DND-41 (cell line): ENCODE measurements at regions not wholly inside any gene's neighbourhood (a gene's known extent, or its start where the extent isn't known, plus 50 kb on each side); places are given as distances from the start of the nearest gene placed in this dataset.
"Not testable (repeated sequence)": the region's sequence is repeated elsewhere in the genome, so short reads cannot be mapped to it uniquely, and the experiment has no call there.

Source experiments
- ATAC-seq: fragments of 200-7000 bp; cut with Tn5 transposase; 3 replicates; pipeline ENCODE4 v1.9.1; 2021; ENCODE audit warnings: low read depth; ENCODE audit not compliant: insufficient read depth
- DNase-seq: peaks from one replicate; pipeline ENCODE4 v3.0.0-alpha.2; 2020
- H2AFZ ChIP-seq: 2 replicates; pipeline ENCODE4 v1.6.0; 2012; ENCODE audit warnings: low read depth, low read length
- H3K27ac ChIP-seq: 2 replicates; pipeline ENCODE4 v1.5.1; 2012; ENCODE audit warnings: low read length, inconsistent platforms
- H3K27me3 ChIP-seq: fragments of 200-600 bp; sonication (generic); 2 replicates; pipeline ENCODE4 v1.6.0; 2012; ENCODE audit warnings: low read length, mild to moderate bottlenecking, inconsistent platforms; ENCODE audit not compliant: insufficient read depth, poor library complexity
- H3K36me3 ChIP-seq: 2 replicates; pipeline ENCODE4 v1.5.1; 2012; ENCODE audit warnings: low read length, inconsistent platforms; ENCODE audit not compliant: insufficient read depth
- H3K4me1 ChIP-seq: 2 replicates; pipeline ENCODE4 v1.5.1; 2012; ENCODE audit warnings: mild to moderate bottlenecking, low read length; ENCODE audit not compliant: insufficient read depth
- H3K4me2 ChIP-seq: 2 replicates; pipeline ENCODE4 v1.6.0; 2012; ENCODE audit warnings: mild to moderate bottlenecking, moderate library complexity, low read length, inconsistent platforms; ENCODE audit not compliant: insufficient read depth
- H3K4me3 ChIP-seq, 2 experiments: fragments of 200-600 bp in 1 of 2; shearing (Covaris generic) in 1 of 2; 2 replicates each; pipeline ENCODE4 v1.5.1; 2012 to 2016; ENCODE audit warnings: inconsistent platforms in 2 of 2, low read length in 2 of 2, mild to moderate bottlenecking in 2 of 2, low read depth in 1 of 2, moderate library complexity in 1 of 2
- H3K79me2 ChIP-seq: 2 replicates; pipeline ENCODE4 v1.6.0; 2012; ENCODE audit warnings: low read length, inconsistent platforms; ENCODE audit not compliant: insufficient read depth
- H3K9ac ChIP-seq: 2 replicates; pipeline ENCODE4 v1.6.0; 2012; ENCODE audit warnings: low read depth, mild to moderate bottlenecking, inconsistent platforms, low read length, moderate library complexity
- H3K9me3 ChIP-seq: 2 replicates; pipeline ENCODE4 v1.5.1; 2012; ENCODE audit warnings: low read length, moderate library complexity, mild to moderate bottlenecking, inconsistent platforms; ENCODE audit not compliant: insufficient read depth, severe bottlenecking
- H4K20me1 ChIP-seq: 2 replicates; pipeline ENCODE4 v1.6.0; 2012; ENCODE audit warnings: low read length; ENCODE audit not compliant: insufficient read depth
- EZH2 ChIP-seq: IDR thresholded peaks from 3 replicates; pipeline ENCODE4 v1.6.1; 2012; ENCODE audit warnings: borderline replicate concordance, low read depth, mild to moderate bottlenecking, moderate library complexity, low read length, inconsistent platforms; ENCODE audit not compliant: severe bottlenecking
- TF ChIP-seq, protein P1 (sequence below): IDR thresholded peaks from 2 replicates; pipeline ENCODE4 v1.5.1; 2012; ENCODE audit warnings: borderline replicate concordance, low read length, moderate library complexity, mild to moderate bottlenecking; ENCODE audit not compliant: poor library complexity, severe bottlenecking; ENCODE audit errors: extremely low read depth

- Histone ChIP-seq H3K9me3 (no peaks in the 10 kb centered on the region), H3K9ac (no peak overlapping the region), H3K36me3 (no peaks in the 10 kb centered on the region), H2AFZ (no peak overlapping the region), H4K20me1 (no peaks in the 10 kb centered on the region), H3K4me1 (no peaks in the 10 kb centered on the region), H3K27ac (no peak overlapping the region), H3K4me3 (no peak overlapping the region), H3K4me2 (no peak overlapping the region), H3K27me3 (no peaks in the 10 kb centered on the region), H3K79me2 (no peaks in the 10 kb centered on the region)
- no peak for DNase-seq
- no peak for TF ChIP-seq EZH2
- TF ChIP-seq, protein P1, sequence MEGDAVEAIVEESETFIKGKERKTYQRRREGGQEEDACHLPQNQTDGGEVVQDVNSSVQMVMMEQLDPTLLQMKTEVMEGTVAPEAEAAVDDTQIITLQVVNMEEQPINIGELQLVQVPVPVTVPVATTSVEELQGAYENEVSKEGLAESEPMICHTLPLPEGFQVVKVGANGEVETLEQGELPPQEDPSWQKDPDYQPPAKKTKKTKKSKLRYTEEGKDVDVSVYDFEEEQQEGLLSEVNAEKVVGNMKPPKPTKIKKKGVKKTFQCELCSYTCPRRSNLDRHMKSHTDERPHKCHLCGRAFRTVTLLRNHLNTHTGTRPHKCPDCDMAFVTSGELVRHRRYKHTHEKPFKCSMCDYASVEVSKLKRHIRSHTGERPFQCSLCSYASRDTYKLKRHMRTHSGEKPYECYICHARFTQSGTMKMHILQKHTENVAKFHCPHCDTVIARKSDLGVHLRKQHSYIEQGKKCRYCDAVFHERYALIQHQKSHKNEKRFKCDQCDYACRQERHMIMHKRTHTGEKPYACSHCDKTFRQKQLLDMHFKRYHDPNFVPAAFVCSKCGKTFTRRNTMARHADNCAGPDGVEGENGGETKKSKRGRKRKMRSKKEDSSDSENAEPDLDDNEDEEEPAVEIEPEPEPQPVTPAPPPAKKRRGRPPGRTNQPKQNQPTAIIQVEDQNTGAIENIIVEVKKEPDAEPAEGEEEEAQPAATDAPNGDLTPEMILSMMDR = no peak
- no peak for ATAC-seq
These were observed 114.7 kb upstream of the IGLL5 start for GRCh38 chr22:22772883-22773282.

- DNase-seq (no peak), ATAC-seq (no peak)
- H3K9ac ChIP-seq = no peak overlapping the region
- H3K27me3 ChIP-seq = no peaks in the 10 kb centered on the region
- H3K36me3 ChIP-seq = no peaks in the 10 kb centered on the region
- H4K20me1 ChIP-seq = no peaks in the 10 kb centered on the region
- H3K4me1 ChIP-seq = no peaks in the 10 kb centered on the region
- no peak overlapping the region for H3K27ac ChIP-seq
- TF ChIP-seq EZH2 = no peak
- TF ChIP-seq, protein P1 = no peak
- H2AFZ ChIP-seq = no peak overlapping the region
- no peak overlapping the region for H3K4me3 ChIP-seq
- no peaks in the 10 kb centered on the region for H3K79me2 ChIP-seq
- no peak overlapping the region for H3K4me2 ChIP-seq
- H3K9me3 ChIP-seq = no peaks in the 10 kb centered on the region
These were observed 114.2 kb upstream of the IGLL5 start for GRCh38 chr22:22773427-22773826.

DNA sequence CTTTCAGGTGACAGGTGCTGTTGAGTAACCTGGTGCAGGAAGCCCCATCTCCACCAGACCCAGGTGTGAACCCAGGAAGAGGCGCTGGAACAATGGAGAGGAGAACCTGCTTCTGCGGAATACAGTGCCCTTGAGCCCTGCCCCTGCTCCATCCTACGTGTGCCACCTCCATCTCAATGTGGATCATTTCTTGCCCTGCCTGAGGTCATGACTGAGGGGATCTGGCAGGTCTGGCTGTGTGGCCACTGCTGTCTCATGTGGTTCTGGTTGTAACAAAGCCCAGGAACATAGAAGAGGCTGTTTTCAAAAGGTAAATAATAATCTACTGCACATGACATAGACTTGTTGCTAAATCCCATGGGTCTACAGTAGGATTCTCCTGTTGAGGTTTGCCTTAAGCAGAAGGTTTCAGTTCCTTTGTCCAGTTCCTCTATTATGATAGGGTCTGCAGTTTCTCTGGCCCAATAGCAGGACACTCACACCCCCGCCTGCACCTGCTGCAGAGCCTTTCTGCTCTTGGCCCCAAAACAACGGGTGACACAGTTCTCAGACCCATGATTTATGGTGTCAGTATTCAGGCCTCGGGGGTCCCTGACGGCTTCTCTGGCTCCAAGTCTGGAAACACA lies 113.5 kb upstream of the IGLL5 start:
- Histone ChIP-seq H3K79me2 (no peaks in the 10 kb centered on the region), H3K4me1 (no peaks in the 10 kb centered on the region), H3K9ac (no peak overlapping the region), H3K9me3 (no peaks in the 10 kb centered on the region), H3K4me3 (no peak overlapping the region), H3K36me3 (no peaks in the 10 kb centered on the region), H3K4me2 (no peak overlapping the region), H3K27ac (no peak overlapping the region), H3K27me3 (no peaks in the 10 kb centered on the region), H4K20me1 (no peaks in the 10 kb centered on the region), H2AFZ (no peak overlapping the region)
- no peak for TF ChIP-seq EZH2
- TF ChIP-seq, protein P1 = no peak
- no peak for ATAC-seq
- DNase-seq = no peak

DNA sequence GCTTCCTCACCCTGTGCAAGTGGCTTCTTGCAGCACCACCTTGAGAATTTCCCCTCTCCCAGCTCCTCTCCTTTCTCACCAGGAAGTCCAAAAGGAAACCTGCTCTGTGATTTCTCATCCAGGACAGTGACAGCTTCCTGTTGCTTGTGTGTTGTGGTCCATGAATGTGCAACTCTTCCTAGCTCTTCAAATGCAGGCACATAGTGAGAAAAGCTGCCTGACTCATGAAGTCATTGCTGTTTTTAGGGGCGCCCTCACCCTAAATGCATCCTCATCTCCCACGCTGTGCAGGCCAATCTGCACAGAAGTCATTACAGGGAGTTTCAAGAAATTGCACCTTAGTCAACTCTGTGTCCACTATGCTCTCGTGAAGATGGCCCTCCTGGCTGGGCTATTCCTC lies 112.9 kb upstream of the IGLL5 start:
- not testable (repeated sequence) for H2AFZ ChIP-seq, H3K9ac ChIP-seq, H3K27me3 ChIP-seq, ATAC-seq, H3K79me2 ChIP-seq, H3K4me1 ChIP-seq, H3K27ac ChIP-seq, DNase-seq, H3K36me3 ChIP-seq, H3K4me3 ChIP-seq, H3K9me3 ChIP-seq, H4K20me1 ChIP-seq, H3K4me2 ChIP-seq
